Fibroblast of pulmonary artery (primary cell): ENCODE measurements at regions not wholly inside any gene's neighbourhood (a gene's known extent, or its start where the extent isn't known, plus 50 kb on each side); places are given as distances from the start of the nearest gene placed in this dataset.

ENCODE experiments used
- DNase-seq: peaks from one replicate; pipeline ENCODE4 v3.0.0-alpha.2; 2010; ENCODE audit warnings: low read depth
- H3K4me3 ChIP-seq: replicated peaks from 2 replicates; pipeline ENCODE4 v1.5.1; 2011; ENCODE audit warnings: low read depth, mild to moderate bottlenecking, control low read depth, low read length, moderate library complexity
- TF ChIP-seq, protein P1 (sequence below): IDR thresholded peaks from 2 replicates; pipeline ENCODE4 v1.5.1; 2011; ENCODE audit warnings: mild to moderate bottlenecking, control low read depth, low read length, inconsistent platforms; ENCODE audit errors: missing control alignments

DNA sequence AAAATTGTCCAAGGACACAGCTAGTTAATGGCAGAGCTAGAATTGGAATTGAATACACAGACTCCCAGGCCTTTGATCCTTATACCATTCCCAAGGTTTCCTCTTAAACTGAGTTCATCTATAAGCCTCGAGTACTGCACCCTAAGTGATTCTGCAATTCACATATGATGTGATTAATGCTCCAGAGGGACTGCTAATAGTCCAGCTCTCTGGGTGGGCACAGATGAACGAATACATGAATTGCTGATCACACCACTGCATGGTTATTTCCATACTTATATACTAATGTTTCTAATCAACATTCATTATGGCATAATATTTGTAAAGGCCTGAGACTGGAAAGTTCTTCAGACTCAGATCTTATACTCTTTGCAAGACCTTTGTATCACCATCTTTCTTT is 101.8 kb downstream of the NUFIP1 start:
- H3K4me3 ChIP-seq: no peak overlapping the region
- TF ChIP-seq, protein P1, sequence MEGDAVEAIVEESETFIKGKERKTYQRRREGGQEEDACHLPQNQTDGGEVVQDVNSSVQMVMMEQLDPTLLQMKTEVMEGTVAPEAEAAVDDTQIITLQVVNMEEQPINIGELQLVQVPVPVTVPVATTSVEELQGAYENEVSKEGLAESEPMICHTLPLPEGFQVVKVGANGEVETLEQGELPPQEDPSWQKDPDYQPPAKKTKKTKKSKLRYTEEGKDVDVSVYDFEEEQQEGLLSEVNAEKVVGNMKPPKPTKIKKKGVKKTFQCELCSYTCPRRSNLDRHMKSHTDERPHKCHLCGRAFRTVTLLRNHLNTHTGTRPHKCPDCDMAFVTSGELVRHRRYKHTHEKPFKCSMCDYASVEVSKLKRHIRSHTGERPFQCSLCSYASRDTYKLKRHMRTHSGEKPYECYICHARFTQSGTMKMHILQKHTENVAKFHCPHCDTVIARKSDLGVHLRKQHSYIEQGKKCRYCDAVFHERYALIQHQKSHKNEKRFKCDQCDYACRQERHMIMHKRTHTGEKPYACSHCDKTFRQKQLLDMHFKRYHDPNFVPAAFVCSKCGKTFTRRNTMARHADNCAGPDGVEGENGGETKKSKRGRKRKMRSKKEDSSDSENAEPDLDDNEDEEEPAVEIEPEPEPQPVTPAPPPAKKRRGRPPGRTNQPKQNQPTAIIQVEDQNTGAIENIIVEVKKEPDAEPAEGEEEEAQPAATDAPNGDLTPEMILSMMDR: no peak
- no peak for DNase-seq

DNA sequence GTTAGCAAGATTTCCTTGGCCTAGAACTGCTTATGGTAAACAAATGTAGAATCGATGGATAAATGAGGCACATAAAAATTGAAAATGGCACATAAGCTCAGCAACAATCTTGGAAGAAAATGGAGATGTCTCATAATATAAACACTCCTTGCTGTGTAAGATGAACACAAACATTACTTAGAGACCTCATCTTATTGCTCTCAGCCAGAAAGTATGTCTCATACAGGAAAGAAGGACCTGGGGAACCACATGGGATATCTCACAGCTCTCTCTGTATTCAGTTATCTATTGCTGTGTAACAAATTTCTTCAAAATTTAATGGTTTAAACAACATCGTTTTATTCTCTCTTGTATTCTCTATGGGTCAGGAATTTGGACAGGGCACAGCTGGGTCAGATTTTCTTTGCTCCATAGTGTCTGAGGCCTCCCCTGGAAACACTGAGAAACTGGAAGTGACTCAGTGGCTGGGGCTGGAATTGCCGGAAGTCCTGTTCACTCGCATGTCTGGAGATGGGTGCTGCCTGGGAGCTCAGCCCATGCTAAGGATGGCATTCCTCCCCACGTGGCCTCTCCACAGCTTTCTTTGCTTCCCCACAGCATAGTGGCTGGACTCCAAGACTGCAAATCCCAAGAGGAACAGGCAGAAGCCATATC is 105.1 kb downstream of the NUFIP1 start:
- peak; percentile 87 for DNase-seq
- no peak overlapping the region for H3K4me3 ChIP-seq

DNA sequence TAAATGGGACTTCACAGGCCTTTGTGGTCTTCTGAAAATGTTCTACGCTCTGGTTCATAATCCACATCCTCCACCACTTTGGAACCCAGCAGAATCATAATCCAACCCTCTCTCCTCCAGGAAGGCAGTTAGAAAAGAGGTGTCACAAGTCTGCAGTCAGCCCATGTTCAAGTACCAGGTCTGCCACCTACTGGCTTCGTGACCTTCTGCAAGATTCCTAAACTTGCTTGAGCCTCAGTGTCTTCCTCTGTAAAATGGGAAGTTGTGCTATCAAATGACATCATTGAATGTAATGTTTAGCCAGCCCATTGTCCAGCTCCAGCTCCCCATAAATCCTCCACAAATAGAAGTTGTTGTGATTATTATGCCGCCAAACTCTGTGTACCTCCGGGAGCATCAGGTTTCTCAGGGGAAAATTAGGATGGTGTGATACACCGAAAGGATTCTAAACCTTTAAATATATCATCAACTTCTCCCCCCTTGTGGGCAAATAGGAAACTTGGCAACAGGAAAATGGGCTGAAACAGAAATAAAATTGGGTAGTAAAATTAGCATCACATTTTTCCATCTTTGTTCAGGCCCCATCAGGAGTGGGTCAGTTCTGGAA is 109.7 kb downstream of the NUFIP1 start:
- TF ChIP-seq, protein P1: peak; percentile 66
- H3K4me3 ChIP-seq: no peak overlapping the region
- peak; percentile 78 for DNase-seq

More for the DNA sequence above, 105.1 kb downstream of the NUFIP1 start:
- TF ChIP-seq, protein P1: no peak

DNA sequence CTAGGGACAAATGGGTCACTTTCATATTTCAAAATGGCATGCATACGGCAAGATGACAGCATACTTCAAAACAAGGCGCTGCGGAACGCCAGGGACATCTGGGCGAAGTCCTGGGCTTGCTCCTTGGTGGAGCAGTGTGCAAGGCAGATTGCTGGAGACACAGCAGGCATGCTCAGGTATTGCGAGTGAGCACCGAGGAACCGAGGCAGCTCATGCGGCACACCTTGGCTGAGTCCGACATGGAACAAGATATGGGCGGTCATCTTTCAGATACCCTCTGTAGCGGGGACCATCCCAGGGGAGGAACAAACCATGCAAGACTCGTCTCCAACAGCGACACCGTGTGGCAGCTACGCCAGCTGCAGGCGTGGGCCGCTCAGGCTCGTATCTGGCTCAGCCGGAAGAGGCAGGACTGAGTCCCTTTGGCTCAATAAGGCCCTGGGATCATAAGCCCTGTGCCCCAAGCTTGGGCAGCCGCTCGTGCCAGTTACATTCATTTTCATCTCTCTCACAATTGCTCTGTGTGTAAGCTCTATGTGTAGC is 112.4 kb downstream of the NUFIP1 start:
- no peak overlapping the region for H3K4me3 ChIP-seq

DNA sequence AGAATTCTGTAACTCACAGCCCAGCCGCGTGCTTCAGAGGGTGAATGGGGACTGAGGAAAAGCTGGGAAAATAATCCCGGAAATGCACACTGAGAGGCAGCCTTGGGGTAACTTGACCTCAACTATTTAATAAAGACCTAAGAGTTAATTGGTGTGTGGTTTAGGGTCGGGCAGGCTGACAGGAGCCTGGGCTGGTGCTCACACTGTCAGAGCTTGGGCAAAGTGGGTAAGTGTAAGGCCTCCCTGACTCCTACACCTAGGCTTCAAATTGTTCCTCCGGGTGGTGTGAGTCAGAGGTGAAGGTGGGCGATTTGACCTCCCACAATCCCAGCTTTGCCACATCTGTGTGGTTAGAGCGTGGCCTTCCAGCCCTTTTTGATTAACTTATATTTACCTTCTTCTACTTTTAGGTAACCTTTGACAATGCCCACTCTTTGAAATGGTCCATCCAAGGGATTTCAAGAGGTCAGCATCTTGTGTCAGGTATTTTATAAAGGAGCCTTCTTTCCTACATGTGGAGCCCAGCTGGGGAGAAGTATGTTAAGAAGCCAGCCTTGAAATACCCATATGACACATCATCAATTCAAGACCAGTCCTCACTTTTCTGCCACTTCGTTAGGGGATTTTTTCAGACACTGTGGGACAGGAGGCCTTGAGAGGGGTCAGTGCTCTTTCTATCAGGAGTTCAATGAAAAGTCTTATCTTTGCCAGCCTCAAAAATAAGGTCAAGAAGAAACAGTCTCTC is 114.2 kb downstream of the NUFIP1 start:
- DNase-seq: no peak
- TF ChIP-seq, protein P1: no peak
- H3K4me3 ChIP-seq: no peak overlapping the region

More for the DNA sequence above, 112.4 kb downstream of the NUFIP1 start:
- TF ChIP-seq, protein P1: peak; percentile 43
- DNase-seq: no peak

DNA sequence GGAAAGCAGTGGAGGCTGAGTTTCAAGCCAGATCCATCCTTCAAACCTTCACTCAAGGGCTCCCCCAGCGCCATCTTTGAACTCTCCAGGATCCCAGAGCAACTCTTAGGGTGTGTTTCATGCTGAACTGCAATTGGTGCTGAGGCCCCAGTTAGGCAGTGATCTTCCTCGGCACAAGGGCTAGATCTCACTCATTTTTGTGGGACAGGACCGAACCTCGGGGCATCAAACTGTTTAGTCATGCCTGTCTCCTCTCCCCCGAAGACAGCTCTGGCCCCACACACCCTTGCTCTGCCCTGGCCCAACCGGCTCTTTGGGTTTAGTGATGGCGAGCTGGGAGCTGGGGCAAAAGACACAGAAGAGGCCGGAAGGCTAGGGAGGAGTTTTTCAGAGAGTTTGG is 115.1 kb downstream of the NUFIP1 start:
- TF ChIP-seq, protein P1: no peak
- no peak for DNase-seq

More for the DNA sequence above, 115.1 kb downstream of the NUFIP1 start:
- H3K4me3 ChIP-seq: no peak overlapping the region
